ENCODE measurements at regions not wholly inside any gene's neighbourhood (a gene's known extent, or its start where the extent isn't known, plus 50 kb on each side); places are given as distances from the start of the nearest gene placed in this dataset.
"Not testable (repeated sequence)": the region's sequence is repeated elsewhere in the genome, so short reads cannot be mapped to it uniquely, and the experiment has no call there.

DNA sequence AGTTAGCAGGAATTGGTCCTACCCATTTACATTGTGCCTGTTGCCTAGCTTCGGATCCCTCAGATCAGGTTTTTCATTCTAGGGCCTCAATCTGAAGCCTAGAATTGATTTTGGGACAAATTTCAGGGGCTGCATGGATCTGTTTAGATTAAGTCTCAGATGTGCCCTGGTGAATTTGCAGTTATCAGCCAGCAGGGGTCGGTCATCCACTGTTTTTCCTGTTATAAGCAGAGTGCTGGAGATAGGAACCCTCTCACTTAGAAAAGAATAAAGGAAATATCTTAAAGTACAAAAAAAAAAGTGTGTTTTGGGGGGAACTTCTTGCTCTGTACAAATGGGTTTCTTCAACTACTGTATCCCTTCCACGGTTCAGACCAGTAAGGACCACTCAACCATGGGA is 212.5 kb downstream of the BCHE start:
- peak; percentile 20 for DNase-seq

DNA sequence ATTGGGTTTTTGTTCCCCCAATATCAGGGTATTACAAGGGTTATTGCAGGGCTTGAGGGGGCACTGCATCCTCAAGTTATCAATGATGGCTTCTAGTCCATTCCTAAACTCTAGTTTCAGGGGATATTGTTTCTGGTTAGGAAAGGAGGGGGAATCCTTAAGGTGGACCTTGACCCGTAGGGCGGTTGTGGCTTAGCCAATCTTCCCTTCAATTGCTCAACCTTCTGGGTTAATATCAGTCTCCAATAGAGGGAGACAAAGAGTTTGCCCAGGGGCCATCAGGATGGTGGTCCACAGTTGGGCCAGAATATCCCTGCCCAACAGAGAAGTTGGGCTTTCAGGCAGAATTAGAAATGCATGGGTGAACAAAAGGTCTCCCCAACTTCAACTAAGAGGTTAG is 214.9 kb downstream of the BCHE start:
- no peak for DNase-seq

- no peak for DNase-seq
Observed at GRCh38 chr3:165619069-165619468, 218.2 kb downstream of the BCHE start.

- DNase-seq, result no peak
Observed at GRCh38 chr3:165617134-165617533, 220.1 kb downstream of the BCHE start.

DNA sequence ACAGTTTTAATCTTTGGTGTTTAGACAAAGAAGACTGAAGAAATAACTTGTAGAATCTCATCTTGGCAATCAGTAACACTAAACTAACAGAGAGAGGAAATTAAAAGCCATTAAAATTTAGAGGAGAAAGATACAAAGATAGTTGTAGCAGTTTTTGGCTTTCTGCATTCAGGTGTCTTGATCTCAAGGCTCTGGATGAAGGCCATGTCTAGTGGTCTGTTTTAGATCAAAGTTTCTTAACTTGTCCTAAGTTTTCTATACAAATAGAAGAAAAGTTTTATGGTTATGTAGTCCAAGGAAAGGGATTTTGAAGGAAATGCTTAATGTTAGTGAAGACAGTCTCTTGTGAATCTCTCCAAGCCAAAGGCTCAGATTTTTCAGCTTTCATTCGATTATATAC is 222.9 kb downstream of the BCHE start:
- DNase-seq, result no peak

DNA sequence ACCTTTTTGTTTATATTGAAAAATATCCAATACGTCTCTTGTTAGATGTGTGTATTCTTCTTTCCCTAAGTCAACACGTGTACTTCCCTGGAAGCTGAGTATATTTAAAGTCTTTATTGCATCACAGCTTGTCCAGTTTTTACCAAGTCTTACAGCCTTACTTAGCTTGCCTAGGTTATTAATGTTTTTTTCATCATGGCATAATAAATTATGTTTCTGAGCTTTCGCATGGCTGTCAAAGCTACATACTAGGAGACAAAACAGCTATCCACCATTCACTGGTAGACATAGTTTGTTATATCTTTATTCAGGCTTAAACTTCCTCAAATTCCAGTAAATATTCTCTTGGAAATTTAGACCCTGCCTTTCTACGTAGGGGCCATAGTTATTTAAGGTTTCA is 224.2 kb downstream of the BCHE start:
- DNase-seq, result no peak

- DNase-seq, result no peak
Observed at GRCh38 chr3:165607221-165607620, 230.0 kb downstream of the BCHE start.

DNA sequence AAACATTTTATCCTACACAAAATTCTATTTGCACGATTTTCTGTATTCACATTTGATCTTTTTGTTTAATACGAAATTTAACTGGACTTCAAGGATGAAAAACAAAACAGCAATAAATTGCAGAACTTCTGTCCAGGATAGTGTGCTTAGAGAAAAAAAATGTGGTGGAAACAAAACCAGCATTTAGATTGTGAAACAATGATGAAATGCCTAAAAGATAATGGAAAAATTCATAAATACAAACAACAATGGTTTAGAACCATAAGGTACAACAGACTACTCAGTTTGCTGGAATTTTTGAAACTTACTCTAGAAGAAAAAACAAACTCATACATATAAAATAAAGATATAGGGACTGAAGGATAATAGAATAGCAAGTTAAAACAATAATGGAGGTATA is 234.0 kb downstream of the BCHE start:
- no peak for DNase-seq

GRCh38 chr3:165572566-165572965 is 264.7 kb downstream of the BCHE start:
- DNase-seq, result not testable (repeated sequence)

- no peak for DNase-seq
Observed at GRCh38 chr3:165568907-165569462, 268.2 kb downstream of the BCHE start.

- no peak for DNase-seq
Observed at GRCh38 chr3:165555785-165556184, 281.4 kb downstream of the BCHE start.

GRCh38 chr3:165553371-165553770 is 283.9 kb downstream of the BCHE start:
- no peak for DNase-seq

- DNase-seq, result peak; percentile 84
Observed at GRCh38 chr3:165549665-165550064, 287.6 kb downstream of the BCHE start.

DNA sequence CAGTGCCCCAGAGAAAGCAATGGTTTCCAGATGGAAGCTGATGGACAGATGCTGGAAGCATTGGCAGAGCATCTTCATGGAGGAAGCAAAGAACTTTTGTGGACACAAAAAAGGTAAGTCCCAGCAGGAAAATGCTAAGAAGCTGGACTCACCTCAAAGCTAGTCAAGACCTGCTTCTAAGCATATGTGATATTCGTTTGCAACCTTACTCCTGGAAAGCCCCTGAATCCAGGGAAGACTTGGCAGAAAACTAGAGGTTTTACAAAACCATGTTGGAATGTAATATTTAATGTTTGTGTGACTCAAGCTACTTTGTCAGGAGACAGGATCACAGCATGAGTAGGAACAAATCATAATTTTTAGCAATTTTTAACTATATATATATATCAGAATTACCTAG is 288.2 kb downstream of the BCHE start:
- DNase-seq, result peak; percentile 15

DNA sequence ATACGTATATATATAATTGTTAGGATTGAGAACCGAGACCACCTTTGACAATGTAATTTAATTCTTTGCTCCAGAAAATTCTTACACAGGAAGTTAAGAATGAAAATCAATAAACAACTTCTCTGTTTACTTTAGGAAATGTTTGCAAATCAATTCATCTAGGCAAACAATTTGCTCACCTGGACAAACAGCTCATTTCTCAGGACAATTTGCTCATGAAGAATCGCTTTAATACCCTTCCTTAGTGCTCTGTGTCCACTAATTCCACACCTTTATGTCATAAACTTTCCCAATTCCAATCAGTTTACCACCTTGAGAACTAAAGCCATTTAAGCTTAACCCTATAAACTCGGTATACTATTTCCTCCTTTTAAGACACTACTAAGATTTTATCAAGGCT is 292.2 kb downstream of the BCHE start:
- DNase-seq, result peak; percentile 74

GRCh38 chr3:165544432-165544831 is 292.8 kb downstream of the BCHE start:
- DNase-seq, result peak; percentile 9

DNA sequence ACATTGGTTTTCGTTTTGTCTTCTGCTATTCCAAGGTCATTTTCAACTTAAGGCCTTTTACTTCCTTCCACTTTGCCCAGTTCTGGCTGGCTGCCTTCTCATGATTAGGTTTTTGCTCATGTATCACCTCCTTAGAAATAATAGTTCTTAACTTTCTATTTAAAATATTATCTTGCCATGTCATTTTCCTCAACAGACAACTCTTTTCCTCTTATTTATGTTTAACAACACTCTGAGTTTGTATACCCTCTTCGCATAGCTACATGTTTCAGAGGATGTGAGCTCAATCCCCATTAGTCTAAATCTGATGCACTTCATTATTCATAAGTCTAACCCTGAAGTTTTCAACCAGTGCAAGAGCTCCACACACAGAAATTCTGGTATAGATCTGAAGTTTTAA is 299.1 kb downstream of the BCHE start:
- no peak for DNase-seq

- DNase-seq, result peak; percentile 5
Observed at GRCh38 chr3:165532851-165533250, 304.4 kb downstream of the BCHE start.

DNA sequence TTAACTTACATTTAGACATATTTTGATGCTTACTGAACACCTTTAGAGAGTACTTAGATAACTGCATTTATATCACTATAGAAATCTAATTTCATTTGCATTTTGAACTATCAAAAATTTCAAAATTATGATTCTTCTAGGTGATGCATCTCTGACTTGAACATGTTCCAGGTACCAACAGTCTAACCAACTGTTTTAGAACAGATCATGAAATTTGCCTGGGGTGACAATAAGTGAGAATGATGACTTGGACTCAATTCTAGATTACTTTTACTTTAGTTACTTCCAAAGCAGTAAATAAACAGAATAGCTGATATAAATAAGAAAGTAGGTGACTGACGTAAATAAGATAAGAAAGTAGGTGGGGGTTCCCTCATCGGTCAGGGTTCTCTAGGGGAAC is 307.8 kb downstream of the BCHE start:
- no peak for DNase-seq

DNA sequence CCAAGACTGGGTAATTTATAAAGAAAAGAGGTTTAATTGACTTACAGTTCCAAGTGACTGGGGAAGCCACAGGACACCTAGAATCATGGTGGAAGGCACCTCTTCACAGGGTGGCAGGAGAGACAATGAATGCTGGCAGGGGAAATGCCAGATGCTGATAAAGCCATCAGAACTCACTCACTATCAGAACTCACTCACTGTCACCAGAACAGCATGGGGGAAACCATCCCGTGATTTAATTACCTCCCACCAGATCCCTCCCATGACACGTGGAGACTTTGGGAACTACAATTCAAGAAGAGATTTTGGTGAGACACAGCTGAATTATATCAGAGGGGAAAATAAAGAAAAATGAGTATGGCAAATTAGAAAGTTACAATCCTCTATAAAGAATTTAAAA is 310.9 kb downstream of the BCHE start:
- no peak for DNase-seq

DNA sequence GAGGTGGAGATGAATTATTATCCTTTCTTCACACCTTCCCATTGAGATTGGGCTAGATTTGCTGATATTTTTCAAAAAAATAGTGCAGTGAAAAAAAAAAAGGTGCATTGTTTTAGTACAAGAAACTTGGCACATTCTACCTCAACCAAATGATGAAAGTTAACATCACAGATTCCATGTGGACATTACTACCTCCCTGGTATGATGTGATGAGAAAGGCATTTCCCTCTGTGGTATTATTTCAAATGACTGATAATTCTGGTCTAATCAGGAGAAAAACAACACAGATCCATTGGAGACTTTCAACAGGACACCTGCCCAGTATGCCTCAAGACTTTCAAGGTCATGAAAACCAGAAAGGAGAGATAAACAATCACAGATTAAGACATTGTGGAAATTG is 313.4 kb downstream of the BCHE start:
- no peak for DNase-seq

DNA sequence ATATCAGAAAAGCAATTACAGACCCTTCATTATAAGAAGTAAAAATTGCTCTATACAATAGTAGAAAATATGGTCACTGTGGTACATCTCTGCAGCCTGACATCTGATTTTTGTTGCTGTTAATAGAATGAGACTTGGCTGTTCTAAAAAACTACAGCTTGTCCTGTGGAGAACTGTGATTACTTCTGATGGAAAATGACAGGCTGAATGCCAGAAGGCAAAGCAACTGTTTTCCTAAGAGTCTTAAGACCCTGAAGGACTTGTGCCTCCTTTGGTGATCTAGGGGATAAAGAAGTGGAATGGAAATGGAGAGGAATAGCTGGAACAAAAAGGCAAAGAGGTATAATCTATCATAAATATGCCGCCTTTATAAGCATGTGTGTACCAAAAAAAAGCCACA is 314.8 kb downstream of the BCHE start:
- no peak for DNase-seq

DNA sequence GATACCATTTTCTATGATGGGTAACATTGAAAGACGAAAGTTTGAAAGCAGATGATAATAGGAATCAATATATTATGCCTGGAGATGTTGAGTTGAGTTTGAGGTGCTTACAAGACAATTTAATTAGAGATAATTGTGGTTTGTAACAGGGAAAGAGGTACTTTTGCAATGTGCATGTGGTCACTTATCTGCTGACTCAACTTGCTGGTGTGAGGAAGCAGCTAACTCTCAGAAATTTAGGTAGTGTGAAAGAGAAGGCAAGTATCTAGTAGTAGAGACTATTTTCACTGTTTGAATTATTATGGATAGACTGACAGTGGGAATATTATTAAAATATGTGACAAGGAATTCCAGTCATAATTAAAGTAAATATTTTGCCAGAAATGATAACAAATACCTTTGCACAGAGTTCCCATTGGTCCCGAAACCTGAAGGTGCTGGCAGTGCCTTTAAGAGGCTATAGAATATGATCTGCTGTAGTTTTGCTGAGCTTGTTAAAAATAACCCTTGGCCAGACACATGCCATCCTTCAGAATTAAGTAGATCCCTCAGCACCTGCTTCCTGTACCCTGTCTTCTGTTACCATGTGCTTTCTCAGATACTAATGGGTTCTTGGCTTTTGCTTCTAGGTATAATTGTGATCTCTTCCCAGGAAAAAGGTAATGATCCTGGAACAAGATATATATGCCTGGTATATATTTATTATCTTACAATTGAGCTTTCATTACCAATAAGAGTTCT is 315.9 kb downstream of the BCHE start:
- no peak for DNase-seq

GRCh38 chr3:165519687-165520086 is 317.5 kb downstream of the BCHE start:
- no peak for DNase-seq

- no peak for DNase-seq
Observed at GRCh38 chr3:165518346-165518745, 318.9 kb downstream of the BCHE start.

Measured in DMS53 (cell line).